Brain microvascular endothelial cell (primary cell): ENCODE measurements at regions not wholly inside any gene's neighbourhood (a gene's known extent, or its start where the extent isn't known, plus 50 kb on each side); places are given as distances from the start of the nearest gene placed in this dataset.

ENCODE experiments used
- DNase-seq: peaks from one replicate; pipeline ENCODE4 v3.0.0-alpha.2; 2020
- H3K27ac ChIP-seq: fragments of 250-450 bp; sonication (Bioruptor Pico); 2 replicates; pipeline ENCODE4 v1.5.1; 2020; ENCODE audit warnings: mild to moderate bottlenecking, moderate library complexity
- H3K27me3 ChIP-seq: fragments of 250-450 bp; sonication (Bioruptor Pico); replicated peaks from 2 replicates; pipeline ENCODE4 v1.5.1; 2020; ENCODE audit warnings: mild to moderate bottlenecking
- H3K36me3 ChIP-seq: fragments of 250-450 bp; sonication (Bioruptor Pico); replicated peaks from 2 replicates; pipeline ENCODE4 v1.5.1; 2020; ENCODE audit warnings: mild to moderate bottlenecking
- H3K4me3 ChIP-seq: 2 replicates; pipeline ENCODE4 v1.5.1; 2011; ENCODE audit warnings: low read depth, mild to moderate bottlenecking, control low read depth, low read length, moderate library complexity
- in situ Hi-C: cut with HindIII; loops from 2 replicates; pipeline ENCODE4 v1.10.0; 2017; ENCODE audit warnings: low sequenced_read_pairs, low pct_ligation_motif_present
- TF ChIP-seq, protein P1 (sequence below): IDR thresholded peaks from 2 replicates; pipeline ENCODE4 v1.5.1; 2011; ENCODE audit warnings: low read depth, mild to moderate bottlenecking, moderate library complexity, low read length, control low read depth, inconsistent platforms; ENCODE audit errors: missing control alignments

DNA sequence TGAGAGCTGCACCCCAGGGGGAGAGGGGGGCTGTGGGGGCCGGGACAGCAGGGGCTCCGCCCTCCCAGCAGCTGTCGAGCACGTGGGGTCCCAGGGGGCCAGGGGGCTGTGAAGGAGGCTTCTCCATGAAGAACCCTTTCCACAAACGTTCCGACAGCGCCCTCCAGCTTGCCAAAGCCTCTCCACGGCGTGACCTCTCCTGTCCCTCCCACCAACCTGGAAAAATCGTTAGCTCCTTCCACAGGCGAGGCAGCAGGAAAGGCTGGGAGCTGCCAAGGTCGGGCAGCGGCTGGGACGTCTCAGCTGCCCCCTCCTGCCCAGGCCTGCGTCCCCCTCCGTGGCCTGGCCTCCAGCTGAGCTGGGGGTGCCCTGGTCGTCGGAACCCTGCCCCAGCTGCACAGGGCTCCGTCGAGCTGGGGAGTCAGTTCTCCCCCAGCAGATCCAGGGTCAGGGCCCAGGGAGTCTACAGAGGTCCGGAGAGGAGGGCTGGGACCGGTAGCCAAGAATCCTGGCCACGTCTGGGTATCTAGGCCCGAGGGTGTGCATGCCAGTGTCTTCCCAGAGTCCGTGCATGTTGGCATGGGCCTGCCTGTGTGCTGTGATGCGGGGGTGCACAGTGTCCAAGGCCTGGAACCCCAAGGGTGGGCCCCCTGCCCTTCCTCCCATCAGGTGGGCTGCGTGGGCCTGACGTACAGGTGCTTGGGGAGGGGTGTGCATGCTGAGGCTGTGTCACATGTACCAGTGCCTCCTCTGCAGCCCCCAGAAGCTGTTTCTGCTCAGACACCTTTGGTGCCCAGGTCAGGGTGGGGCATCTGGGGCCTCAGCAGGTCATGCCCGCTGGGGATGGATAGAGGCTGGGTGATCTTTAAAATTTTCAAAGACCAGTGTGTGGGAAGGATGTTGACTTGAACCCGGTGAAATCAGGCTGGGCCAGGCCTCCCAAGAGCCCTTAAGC, 66.5 kb downstream of the UNCX start:
- no peak for DNase-seq
- H3K27me3 ChIP-seq = peaks cover 38% of the 10 kb centered on the region
- H3K27ac ChIP-seq = no peak overlapping the region
- TF ChIP-seq, protein P1, sequence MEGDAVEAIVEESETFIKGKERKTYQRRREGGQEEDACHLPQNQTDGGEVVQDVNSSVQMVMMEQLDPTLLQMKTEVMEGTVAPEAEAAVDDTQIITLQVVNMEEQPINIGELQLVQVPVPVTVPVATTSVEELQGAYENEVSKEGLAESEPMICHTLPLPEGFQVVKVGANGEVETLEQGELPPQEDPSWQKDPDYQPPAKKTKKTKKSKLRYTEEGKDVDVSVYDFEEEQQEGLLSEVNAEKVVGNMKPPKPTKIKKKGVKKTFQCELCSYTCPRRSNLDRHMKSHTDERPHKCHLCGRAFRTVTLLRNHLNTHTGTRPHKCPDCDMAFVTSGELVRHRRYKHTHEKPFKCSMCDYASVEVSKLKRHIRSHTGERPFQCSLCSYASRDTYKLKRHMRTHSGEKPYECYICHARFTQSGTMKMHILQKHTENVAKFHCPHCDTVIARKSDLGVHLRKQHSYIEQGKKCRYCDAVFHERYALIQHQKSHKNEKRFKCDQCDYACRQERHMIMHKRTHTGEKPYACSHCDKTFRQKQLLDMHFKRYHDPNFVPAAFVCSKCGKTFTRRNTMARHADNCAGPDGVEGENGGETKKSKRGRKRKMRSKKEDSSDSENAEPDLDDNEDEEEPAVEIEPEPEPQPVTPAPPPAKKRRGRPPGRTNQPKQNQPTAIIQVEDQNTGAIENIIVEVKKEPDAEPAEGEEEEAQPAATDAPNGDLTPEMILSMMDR = no peak
- H3K36me3 ChIP-seq = no peaks in the 10 kb centered on the region
- in situ Hi-C loops = no loop called here
- H3K4me3 ChIP-seq = no peak overlapping the region

DNA sequence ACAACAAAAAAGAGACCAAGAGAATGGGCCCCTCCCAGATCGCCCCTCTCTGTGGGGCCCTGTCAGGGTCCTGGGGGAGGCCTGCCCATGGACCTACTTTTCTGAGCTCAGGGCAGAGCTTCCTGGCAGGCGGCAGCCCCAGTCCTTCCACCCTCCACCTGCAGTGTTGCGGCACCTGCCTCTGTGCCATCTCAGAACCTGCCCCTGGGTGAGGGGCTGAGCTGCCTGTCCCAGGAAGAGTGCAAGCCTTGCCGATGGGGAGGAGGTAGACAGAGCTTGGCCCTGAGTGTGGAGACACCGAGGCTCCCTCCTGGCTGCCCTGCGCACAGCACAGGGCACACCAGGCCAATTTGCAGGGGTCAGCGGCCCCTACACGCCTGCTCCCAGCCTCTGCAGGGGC, 67.5 kb downstream of the UNCX start:
- Histone ChIP-seq H3K4me3 (no peak overlapping the region), H3K27me3 (peaks cover 38% of the 10 kb centered on the region), H3K27ac (no peak overlapping the region), H3K36me3 (no peaks in the 10 kb centered on the region)
- DNase-seq = no peak
- in situ Hi-C loops = no loop called here
- TF ChIP-seq, protein P1 = no peak

DNA sequence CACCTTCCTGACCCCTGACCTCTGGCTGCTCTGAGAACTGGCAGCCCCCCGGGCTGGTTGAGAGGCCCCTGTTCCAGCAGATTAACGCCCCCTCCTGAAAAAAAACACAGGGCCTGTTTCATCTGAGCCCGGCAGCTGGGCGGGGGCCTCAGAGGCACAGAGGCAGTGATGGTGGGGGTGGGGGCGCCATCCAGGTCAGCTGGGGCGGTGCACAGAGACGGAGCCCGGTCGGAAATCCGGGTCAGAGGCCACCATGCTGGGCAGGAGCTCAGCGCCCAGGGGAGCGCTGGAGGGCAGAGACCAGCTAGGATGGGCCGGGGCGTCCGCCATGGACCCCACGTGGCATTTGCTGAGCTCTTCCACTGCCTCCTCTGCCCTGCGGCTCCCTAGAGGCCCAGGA, 68.0 kb downstream of the UNCX start:
- Histone ChIP-seq H3K4me3 (no peak overlapping the region), H3K27me3 (peaks cover 38% of the 10 kb centered on the region), H3K27ac (no peak overlapping the region), H3K36me3 (no peaks in the 10 kb centered on the region)
- no peak for DNase-seq
- in situ Hi-C loops = no loop called here
- TF ChIP-seq, protein P1 = no peak

DNA sequence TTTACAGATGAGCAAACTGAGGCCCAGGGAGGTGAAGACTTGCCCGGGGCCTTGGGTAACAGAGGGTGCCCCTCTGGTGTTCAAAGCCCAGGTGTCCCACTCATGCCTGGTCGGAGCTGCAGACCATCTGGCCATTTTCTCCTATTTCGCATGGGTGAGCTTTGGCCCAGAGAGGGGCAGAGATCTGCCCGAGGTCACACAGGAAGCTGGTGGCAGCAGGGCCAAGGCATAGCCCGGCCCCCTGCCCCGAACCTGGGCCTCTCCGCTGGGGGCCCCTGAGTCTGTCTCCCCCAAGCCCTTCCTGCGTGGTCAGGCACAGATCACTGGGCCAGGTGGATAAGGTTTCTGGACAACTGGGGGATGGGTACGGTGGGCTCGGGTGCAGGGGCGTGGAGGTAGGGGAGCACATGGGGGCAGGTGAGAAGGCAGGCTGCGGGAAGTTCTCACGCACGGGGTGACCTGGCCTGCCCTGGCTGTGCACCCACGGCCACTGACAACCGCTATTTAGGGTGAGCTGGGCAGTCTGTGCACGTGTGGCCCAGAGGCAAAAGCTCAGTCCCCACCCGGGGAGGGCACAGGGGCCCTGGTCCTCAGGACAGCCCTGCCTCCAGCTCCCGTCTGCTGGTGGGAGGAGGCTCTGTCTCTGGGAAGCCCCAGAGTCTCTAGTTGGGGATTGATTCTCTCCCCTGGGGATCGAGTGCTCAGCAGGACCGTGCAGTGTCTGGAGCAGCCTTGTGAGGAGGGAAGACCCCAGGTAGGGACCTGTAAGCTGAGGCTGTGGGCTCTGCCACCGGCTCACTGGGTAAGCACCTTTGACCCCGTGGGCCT, 68.6 kb downstream of the UNCX start:
- TF ChIP-seq, protein P1 = no peak
- no peak for DNase-seq
- no peak overlapping the region for H3K4me3 ChIP-seq
- H3K27me3 ChIP-seq = peaks cover 38% of the 10 kb centered on the region
- H3K27ac ChIP-seq = no peak overlapping the region
- no peaks in the 10 kb centered on the region for H3K36me3 ChIP-seq
- in situ Hi-C loops = no loop called here

DNA sequence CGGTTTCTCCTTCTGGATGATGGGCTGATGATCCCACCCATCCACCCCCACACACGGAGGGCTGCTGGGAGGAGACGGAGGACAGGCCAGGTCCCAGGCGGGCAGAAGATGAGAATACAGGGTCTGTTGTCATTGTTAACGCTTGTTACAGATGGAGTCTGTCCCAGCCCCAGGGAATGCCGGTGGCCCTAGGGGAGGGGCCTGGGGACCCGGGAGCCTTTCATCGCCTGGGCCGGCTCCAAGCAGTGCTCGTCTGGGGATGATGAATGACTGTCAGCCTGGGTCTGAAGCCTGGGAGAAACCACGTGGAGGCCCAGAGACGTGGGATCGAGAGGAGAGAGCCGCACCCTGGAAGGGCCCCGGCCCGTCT, 69.2 kb downstream of the UNCX start:
- H3K4me3 ChIP-seq = no peak overlapping the region
- H3K27ac ChIP-seq = no peak overlapping the region
- DNase-seq = no peak
- TF ChIP-seq, protein P1 = no peak
- H3K36me3 ChIP-seq = no peaks in the 10 kb centered on the region
- H3K27me3 ChIP-seq = peaks cover 32% of the 10 kb centered on the region
- in situ Hi-C loops = no loop called here
